GM21360 (cell line): ENCODE measurements at regions not wholly inside any gene's neighbourhood (a gene's known extent, or its start where the extent isn't known, plus 50 kb on each side); places are given as distances from the start of the nearest gene placed in this dataset.
"Not testable (repeated sequence)": the region's sequence is repeated elsewhere in the genome, so short reads cannot be mapped to it uniquely, and the experiment has no call there.

ENCODE experiments used
- ATAC-seq: cut with Tn5 transposase; IDR thresholded peaks from one replicate; pipeline ENCODE4 v1.9.1; 2021; ENCODE audit warnings: mild to moderate bottlenecking, moderate library complexity; ENCODE audit not compliant: unreplicated experiment

- no peak for ATAC-seq
Measured at GRCh38 chr12:63508543-63508942, 159.8 kb downstream of the DPY19L2 start.

GRCh38 chr12:63499567-63499966 is 168.7 kb downstream of the DPY19L2 start:
- ATAC-seq = no peak

GRCh38 chr12:63498239-63498638 is 170.1 kb downstream of the DPY19L2 start:
- no peak for ATAC-seq

GRCh38 chr12:63496654-63497053 is 171.6 kb downstream of the DPY19L2 start:
- no peak for ATAC-seq

- no peak for ATAC-seq
Measured at GRCh38 chr12:63495974-63496373, 172.3 kb downstream of the DPY19L2 start.

- not testable (repeated sequence) for ATAC-seq
Measured at GRCh38 chr12:63493357-63493756, 174.9 kb downstream of the DPY19L2 start.

- ATAC-seq = no peak
Measured at GRCh38 chr12:63480186-63480585, 188.1 kb downstream of the DPY19L2 start.

- no peak for ATAC-seq
Measured at GRCh38 chr12:63470161-63470560, 198.1 kb downstream of the DPY19L2 start.

GRCh38 chr12:63467951-63468350 is 200.3 kb downstream of the DPY19L2 start:
- ATAC-seq = no peak

GRCh38 chr12:63457857-63458256 is 210.4 kb downstream of the DPY19L2 start:
- ATAC-seq = no peak

- ATAC-seq = no peak
Measured at GRCh38 chr12:63457428-63457827, 210.9 kb downstream of the DPY19L2 start.

GRCh38 chr12:63450816-63451215 is 217.5 kb downstream of the DPY19L2 start:
- no peak for ATAC-seq

GRCh38 chr12:63450334-63450733 is 218.0 kb downstream of the DPY19L2 start:
- ATAC-seq = no peak

- no peak for ATAC-seq
Measured at GRCh38 chr12:63445224-63445880, 222.9 kb downstream of the DPY19L2 start.

- no peak for ATAC-seq
Measured at GRCh38 chr12:63440048-63440447, 228.2 kb downstream of the DPY19L2 start.

- ATAC-seq = not testable (repeated sequence)
Measured at GRCh38 chr12:63434384-63434783, 233.9 kb downstream of the DPY19L2 start.

GRCh38 chr12:63427969-63428368 is 240.3 kb downstream of the DPY19L2 start:
- not testable (repeated sequence) for ATAC-seq

- ATAC-seq = not testable (repeated sequence)
Measured at GRCh38 chr12:63427029-63427428, 241.3 kb downstream of the DPY19L2 start.

- ATAC-seq = no peak
Measured at GRCh38 chr12:63424671-63425070, 243.6 kb downstream of the DPY19L2 start.

GRCh38 chr12:63423839-63424238 is 244.5 kb downstream of the DPY19L2 start:
- no peak for ATAC-seq

GRCh38 chr12:63420206-63420644 is 248.1 kb downstream of the DPY19L2 start:
- ATAC-seq = peak; percentile 94

- no peak for ATAC-seq
Measured at GRCh38 chr12:63419154-63419553, 249.1 kb downstream of the DPY19L2 start.

- ATAC-seq = no peak
Measured at GRCh38 chr12:63416788-63417187, 251.5 kb downstream of the DPY19L2 start.
